GM04503 (cell line): ENCODE measurements at regions not wholly inside any gene's neighbourhood (a gene's known extent, or its start where the extent isn't known, plus 50 kb on each side); places are given as distances from the start of the nearest gene placed in this dataset.

Experiments
- DNase-seq: peaks from one replicate; pipeline ENCODE4 v3.0.0-alpha.2; 2012; ENCODE audit warnings: low read depth

DNA sequence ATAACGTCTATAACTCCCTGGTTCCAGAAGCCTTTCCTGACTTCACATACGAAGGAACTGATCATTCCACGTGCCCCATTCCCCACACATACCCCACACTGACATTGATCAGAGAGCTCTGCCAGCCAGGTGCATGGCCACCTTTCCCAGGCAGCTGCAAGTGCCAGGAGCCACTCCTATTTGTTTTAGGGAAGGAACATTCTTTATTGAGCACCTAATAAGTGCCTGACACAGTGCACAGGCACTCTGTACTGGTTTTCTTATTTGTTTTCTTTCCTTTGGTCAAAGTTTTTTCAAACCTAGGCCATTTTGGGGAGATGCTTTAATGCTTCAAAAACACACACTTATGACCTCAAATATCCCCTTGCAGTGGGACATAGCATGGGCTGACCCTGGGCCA, 50.0 kb downstream of the PITPNM2 start:
- no peak for DNase-seq

DNA sequence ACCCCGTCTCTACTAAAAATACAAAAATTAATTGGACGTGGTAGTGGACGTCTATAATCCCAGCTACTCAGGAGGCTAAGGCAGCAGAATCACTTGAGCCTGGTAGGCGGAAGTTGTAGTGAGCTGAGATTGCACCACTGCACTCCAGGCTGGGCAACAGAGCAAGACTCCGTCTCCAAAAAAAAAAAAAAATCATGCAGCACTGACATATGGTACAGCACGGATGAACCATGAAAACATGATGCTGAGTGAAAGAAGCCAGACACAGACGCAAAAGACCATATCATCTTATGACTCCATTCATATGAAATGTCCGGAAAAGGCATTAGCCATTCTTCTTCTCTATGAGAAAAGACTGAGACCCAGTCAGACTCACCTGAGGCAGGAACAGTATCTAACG, 50.4 kb downstream of the PITPNM2 start:
- no peak for DNase-seq

DNA sequence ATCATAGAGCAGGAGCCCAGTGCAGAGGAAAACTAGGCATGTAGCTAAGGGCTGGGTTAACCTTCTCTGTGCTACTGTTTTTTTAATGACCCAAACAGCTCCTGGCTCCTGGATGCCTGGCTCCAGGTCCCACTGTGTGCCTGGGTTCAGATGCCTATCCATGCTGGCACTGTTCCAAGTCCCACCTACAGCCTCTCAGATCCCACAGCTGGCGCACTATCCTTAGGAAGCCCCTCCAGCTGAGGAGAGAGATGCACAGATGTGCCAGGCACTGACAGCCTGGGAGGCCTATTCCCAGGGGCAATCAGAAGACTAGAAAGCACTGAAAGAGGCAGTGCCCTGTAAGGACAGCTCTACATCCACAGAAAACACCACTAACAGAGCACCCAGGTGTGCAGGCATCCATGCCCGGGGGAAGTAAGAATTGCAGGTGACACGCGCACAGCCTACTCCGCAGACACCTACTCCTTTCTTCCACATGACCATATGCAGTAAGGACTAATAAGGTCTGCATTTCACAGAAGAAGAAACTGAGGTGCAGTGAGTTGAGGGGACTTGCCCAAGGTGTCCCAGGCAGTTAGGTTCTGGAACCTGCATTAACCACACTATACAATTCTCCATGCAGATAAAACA, 51.2 kb downstream of the PITPNM2 start:
- no peak for DNase-seq

DNA sequence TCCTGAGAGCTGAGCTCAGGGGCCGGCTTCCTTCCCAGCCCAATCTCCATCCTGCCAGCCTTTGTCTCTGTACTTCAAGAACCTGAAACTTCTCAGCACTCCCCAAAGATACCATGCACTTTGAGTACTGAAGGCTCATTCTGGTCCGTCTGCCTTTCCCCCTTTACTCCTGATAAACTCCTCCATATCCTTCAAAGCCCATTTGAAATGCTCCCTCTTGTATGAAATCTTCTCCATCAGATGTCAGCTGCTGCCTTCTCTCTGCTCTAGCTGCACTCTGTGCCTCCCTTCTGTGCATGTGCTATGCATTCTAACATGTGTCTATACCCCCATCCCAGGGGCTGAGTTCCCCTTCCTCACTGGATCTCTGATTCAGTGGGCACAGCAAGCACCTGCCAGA, 52.1 kb downstream of the PITPNM2 start:
- DNase-seq, result no peak

DNA sequence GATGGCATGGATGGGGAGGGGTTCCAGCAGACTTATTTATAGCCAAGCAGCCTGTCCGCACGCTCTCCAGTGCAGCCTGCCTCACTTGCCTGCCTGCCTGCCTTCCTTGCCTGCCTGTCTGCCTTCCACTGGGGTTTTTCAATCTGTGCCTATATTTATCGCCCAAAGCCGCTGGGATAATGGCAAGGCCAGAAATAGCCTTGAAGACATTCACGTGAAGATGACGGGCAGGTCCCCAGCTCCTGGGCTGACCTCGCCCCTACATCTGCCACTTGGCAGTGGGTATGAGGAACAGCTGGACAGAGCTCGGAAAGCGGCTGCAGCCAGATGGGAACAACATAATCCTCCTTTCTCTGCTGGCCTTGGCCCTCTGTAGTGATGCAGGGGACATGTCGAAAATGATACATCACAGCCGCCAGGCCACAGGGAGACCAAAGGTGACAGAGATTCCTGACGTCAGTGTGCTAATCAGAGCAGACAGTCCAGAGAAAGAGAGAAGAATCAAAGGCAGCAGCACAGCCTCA, 53.3 kb downstream of the PITPNM2 start:
- no peak for DNase-seq

DNA sequence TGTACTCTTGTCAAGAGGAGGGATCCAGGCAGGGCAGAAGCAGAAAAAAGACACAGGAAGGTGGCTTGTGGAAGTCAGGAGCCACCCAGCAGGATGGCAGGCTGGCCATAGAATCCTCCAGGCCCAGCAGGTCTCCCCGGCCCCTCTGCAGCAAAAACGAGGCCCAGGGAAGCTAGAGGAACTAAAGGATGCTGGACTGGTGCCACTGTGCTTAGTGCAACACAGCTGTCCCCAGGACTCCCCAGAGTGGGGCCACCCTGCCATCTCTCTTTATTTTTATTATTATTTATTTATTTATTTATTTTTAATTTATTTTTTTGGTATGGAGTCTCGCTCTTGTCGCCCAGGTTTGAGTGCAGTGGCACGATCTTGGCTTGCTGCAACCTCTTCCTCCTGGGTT, 54.1 kb downstream of the PITPNM2 start:
- DNase-seq, result no peak

DNA sequence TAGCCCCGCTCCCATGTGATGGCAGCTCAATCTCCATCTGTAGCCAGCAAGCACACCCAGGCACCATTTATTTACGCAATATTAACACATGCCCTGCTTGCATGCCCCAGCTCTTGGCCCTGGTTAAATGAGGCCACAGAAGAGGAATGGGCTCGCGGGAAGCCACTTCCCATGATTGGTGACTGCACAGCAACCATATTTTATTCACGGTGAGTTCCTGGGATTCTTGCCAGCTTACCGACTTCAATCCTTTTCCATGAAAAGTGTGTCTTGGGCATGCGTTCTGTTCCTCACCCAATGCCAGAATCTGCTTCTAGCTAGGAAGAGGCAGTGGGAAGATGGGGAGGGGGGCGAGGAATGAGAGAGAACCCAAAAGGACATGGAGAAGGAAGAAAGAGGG, 54.7 kb downstream of the PITPNM2 start:
- no peak for DNase-seq

DNA sequence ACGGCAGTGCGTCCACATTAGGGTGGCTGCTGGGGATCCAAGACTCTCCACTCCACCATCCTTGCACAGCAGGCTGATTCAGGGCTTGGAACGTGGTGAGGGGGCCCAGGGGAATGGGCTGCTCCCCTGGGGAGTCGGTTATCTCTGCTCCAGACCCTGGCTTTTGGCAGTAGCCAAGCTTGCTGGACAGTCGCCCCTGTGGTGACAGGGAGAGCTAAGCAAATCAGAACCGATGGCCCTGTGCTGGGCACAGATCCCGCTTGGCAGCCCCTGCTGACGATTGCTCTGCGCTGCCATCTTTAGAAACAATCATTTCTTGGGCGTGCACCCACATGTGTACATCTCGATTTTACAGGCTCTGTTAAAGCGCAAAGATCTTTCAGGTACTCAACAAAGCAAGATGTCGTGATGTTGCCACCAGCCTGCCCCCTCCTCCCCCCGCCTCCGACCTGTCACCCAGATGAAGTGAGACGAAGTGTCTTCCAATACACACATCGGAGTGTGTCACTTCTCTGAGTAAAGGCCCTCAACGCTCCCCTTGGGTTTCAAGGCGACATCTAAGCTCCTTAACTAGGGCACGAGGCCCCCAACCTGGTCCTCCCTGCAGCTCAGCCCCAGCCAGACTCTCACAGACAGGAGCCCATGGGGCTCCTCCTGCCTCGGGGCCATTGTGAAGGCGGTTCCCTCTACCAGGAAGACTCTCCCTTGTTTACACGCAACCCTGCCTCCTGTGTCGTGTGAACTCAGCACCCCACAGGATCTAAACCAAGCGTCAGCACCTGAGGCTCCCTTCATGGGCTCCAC, 55.6 kb downstream of the PITPNM2 start:
- no peak for DNase-seq

DNA sequence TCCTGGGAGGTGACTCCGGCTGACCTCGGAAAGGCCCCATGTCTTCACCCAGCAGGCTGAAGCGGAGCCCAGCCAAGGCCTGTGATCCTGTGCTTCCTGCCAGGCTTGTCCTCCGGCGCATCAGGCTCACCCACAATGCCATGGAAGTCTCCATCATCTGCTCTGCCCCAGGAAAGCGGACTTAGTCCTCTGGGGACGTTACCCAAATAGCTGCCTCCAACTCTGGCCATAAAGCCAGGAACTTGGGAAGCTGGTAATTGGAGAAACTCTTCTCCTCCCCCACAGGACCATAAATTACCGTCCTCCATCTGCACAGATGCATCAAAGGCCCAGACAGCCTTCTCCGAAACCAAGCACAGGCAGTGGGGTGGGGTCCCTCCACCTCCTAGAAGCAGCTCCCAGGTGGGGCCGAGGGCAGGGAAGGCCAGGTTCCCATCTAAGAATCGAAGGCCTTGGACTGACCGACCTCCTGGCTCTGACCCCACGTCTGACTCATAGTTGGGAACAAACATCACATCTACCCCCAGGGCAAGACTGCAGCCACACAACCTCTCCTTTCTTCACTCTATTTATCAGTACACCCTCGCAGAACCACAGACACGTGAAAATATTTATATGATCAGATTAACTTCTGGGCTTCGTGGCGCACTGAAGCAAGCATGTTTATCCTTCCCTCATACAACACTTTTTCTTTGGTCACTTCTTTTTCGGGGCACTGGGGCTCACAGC, 56.4 kb downstream of the PITPNM2 start:
- peak; percentile 71 for DNase-seq

DNA sequence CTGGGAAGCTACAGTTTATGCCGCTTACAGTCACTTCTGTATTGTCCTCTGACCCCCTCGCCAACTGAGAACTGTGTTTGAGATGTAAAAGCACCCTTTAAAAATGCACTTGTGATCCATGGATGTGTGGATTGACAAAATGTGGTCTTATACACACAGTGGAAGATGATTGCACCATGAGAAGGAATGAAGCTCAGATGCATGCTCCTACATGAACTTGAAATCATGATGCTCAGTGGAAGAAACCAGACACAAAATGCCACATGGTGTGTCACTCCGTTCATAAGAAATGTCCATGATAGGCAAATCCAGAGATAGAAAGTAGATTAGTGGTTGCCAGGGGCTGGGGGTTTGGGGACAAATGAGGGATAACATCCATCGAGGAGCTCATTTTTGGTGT, 58.0 kb downstream of the PITPNM2 start:
- DNase-seq, result no peak

DNA sequence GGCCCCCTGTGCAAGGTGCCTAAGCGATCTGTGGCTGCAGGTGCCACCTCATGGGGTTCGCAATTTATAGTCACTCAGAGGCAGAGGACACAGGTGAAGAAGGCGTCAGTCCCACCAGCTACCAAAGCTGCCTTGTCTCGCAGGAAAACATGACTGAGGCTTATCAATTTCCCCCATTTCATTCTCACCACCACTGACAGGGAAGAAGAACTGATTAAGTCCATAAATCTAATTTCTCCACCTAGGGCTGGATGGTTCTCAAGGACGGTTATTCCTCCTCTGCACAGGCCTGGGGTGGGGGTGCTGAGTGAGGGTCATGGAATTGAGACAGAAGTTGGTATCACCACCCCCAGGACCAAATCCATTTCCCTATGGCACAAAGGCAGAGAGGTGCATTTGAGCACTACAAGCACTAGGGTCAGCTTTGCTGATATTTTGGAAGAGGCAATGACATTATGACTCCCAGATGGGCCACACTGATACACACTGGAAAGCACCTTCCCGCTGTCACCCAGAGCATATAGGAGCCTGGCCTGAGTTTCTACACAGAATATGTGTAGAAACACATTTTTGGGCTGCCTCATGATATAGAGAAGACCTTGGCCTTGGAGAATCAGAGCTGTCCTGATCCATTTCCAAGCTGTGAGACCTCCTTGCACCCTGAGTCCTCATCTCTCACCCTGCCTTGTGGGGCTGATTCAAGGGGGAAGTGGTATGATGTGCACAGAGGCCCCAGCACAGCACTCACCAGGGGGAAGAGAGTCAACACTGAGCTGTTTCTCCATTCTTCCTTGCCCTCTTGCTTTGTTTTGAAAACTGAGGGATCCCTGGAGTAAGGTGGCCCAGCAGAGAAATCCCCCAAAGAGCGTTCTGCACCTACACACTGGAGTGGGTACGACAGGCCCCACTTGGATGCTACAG, 59.4 kb downstream of the PITPNM2 start:
- DNase-seq, result no peak

DNA sequence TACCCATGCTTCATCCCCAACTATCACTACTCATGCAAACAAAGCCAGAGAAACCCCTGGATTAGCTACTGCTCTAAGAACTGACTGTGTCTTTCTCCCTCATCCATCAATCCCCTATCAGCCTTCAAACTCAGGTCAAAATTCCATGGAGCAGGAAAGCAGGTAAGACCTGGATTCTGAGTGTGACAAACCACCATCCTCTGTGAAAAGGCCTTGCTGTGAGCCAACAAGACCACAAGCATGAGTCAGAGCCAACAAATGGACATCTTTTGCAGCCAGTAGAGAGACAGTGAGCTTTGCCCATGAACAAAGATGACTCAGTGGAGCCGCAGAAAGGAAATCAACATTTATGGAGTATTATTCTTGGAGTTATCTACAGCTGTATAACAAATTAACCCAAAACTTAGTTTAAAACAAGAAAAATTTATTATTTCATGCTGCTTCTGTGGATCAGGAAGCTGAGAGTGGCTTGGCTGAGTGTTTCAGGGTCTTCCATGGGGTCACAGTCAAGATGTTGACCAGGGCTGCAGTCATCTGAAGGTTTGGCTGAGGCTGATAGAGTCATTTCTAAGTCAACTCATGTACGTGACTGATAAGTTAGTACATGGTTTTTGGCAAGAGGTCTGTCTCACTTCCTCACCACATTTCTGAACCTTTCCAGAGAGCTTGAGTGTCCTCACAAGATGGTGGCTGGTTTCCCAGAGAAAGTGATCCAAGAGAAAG, 61.1 kb downstream of the PITPNM2 start:
- peak; percentile 93 for DNase-seq

DNA sequence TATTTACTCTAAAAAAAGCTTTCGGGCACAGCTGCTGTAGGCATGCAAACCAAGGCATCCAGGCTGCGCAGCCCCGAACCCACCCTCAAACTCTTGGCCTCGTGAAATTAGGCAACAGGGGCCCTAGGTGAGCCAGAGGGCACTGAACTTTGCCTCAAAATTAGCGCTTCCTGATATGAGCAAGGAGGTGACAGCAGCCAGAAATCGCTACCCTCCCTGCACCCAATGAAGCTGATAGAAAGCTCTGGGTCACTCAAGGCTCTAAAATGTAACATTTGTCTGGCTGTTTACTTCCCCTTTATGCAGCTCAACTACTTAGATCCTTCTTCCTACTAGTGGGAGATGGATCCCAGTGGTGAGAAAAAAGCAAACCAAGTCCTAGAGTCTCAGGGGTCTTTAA, 61.8 kb downstream of the PITPNM2 start:
- no peak for DNase-seq

DNA sequence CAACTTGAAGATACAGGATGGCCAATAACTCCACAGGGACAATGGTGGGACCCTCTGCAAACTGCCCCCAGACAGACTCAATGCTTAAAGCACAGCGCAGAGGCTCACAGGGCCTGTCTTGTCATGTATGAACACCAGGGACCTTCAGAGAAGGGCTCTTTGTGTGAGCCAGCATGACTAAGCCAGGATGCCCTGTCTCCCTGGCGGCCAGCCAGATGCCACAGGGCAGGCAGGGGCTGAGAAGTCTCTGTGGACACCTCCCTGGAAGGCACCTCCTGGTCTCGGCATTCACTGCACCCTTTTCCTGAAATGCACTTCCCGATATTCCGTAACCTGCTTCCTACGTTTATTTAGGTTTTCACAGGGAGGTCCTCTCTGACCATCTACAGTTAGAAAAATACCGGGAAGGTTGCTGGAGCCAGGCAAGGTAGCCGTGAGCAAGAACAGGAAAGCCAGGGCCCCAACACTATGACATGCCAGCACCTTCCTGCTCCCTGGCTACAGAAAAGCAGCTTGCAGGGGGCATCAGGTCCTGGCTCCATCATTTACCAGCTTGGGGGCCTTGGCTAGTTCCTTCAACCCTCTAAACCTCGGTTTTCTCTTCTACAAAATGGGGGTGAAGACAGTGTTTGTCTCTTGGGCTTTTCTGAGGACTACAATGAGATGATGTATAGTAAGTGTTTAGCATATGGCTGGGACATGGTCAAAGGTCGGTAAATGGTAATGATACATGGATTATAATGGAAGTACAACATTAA, 65.0 kb downstream of the PITPNM2 start:
- DNase-seq, result no peak

DNA sequence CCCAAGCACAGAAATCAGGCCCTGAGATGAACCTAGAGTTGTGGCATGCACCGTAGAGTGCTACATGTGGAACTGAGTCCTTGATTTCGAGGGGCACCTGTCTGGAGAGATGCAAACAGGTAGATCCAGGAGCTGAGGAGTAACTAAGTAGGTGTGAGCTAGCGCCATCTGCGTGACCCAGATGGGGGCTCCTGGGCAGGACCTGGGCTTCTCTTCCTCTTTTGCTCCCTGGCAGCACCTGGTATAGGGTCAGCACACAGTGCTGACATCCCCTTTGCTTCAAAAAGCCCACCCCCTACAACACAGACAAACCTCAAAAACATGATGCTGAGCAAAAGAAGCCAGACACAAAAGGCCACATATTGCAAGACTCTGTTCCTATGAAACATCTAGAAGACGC, 65.8 kb downstream of the PITPNM2 start:
- DNase-seq, result no peak

DNA sequence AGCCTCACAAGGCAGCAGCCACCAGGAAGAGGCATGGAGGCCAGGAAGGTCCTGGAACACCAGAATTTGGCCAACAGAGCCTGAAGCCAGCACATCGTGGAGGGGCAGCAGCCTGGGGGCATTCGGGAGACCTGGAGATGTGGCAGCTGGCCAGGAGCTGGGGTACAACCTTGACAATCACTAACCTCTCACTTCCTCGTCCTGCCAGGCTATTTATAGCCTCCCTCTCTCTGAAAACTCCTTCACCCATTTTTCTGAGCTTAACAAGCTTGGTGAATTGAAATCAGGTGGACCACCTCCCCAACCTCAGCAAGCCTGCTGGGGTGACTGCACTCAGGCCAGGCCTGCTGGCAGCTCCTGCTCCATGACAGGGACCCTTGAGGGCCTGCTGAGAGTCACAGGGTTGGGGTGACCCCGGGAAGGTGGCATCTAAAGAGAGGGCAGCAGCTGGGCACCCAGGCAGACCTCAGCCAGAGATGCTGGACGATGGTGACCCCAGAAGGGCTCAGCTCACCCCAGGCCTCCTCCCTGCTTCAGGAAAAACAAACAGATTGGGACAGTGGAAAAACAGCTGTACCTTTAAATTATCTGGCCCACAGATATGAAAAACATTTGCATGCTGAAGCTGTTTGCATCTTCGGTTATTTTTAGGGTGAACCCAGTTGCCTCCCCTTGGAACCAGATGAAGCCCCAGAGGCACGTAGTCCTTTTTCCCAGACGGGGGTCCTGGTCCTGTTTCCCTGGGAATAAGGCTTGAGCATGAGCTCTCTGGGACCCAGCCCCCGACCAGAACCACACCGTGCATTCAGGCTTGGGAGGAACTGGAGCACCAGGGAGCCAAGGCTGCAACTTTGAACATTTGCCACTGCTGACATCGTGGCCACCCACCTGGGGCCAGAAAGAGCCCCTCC, 67.0 kb downstream of the PITPNM2 start:
- no peak for DNase-seq

DNA sequence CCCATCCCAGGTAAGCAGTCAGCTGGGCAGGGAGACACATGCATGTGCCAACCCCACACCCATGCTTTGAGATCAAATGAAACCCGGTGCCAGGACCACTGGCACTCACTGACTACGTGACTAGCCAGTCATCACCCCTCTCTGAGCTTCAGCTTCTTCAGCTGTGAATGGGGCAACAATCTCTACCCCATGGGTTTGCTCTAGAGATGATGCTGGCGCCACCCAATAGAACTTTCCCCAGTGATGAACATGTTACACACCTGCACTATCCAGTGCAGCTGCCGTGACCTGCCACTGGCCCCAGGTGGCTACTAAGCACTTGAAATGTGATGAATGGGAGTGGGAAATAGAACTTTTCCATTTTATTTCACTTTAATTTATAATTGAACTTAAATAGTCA, 70.3 kb downstream of the PITPNM2 start:
- DNase-seq, result no peak

DNA sequence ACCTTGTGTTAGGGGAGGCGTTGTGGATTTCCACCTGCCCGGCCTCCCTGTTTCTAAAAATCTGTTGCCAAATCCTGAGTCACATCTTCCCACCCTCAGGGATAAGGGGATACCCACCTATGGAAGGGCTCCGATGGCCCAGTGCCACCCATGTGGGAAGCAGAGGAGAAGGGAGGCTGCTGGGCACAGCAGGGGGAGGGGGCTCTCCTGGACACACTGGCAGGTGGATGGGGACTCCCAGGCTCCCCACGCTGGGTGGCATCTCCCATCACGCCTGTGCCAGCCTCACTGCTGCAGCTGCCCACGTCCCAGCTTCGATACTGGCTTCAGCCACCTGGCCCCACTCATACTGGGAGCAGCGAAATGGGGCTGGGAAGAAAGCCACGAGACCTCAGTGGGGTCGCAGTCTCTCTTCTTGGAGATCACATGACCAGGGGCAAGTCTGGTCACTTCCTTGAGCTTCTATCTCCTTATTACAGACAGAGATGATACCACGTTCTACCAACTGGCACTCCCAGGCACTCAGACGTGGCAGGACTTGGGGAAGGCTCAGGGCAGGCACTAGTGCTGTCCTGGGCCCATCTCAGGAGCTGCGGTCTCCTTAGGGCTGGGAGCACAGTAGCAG, 72.2 kb downstream of the PITPNM2 start:
- DNase-seq, result no peak

DNA sequence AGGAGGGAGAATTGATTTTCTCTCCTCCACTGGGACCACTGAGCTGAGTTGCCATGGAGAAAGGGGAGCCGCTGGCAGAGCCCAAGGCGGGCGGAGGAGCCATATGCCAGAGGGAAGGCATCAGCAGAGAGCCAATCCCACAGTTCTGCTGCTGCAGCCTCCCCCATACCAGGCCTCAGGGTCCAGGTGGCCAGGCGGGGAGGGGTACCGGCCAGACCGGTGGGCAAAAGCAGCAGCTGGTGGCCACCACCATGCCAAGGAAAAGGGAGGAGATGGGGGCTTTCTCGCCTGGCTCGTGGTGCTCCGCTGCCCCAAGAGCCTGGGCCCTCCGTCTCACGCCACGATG, 72.8 kb downstream of the PITPNM2 start:
- DNase-seq, result no peak
